HG03060 (cell line): ENCODE measurements at regions not wholly inside any gene's neighbourhood (a gene's known extent, or its start where the extent isn't known, plus 50 kb on each side); places are given as distances from the start of the nearest gene placed in this dataset.
A peak's percentile ranks its signal among the peaks of the same experiment; 100 is the strongest.
"Not testable (repeated sequence)": the region's sequence is repeated elsewhere in the genome, so short reads cannot be mapped to it uniquely, and the experiment has no call there.

Experiments
- ATAC-seq: cut with Tn5 transposase; IDR thresholded peaks from one replicate; pipeline ENCODE4 v1.9.1; 2021; ENCODE audit warnings: low read depth, moderate number of reproducible peaks; ENCODE audit not compliant: unreplicated experiment

- no peak for ATAC-seq
Measured at GRCh38 chr10:27349987-27350386, 109.4 kb upstream of the ACBD5 start.

- ATAC-seq: not testable (repeated sequence)
Measured at GRCh38 chr10:27347827-27348207, 107.2 kb upstream of the ACBD5 start.

- ATAC-seq: no peak
Measured at GRCh38 chr10:27345455-27345920, 104.9 kb upstream of the ACBD5 start.

GRCh38 chr10:27344568-27345454, 104.2 kb upstream of the ACBD5 start:
- ATAC-seq: peak; percentile 44

GRCh38 chr10:27341001-27341400, 100.4 kb upstream of the ACBD5 start:
- ATAC-seq: no peak

- not testable (repeated sequence) for ATAC-seq
Measured at GRCh38 chr10:27335246-27335645, 94.6 kb upstream of the ACBD5 start.

GRCh38 chr10:27330074-27330473, 89.5 kb upstream of the ACBD5 start:
- no peak for ATAC-seq

GRCh38 chr10:27328946-27329345, 88.3 kb upstream of the ACBD5 start:
- no peak for ATAC-seq

GRCh38 chr10:27326748-27327147, 86.2 kb upstream of the ACBD5 start:
- not testable (repeated sequence) for ATAC-seq

- no peak for ATAC-seq
Measured at GRCh38 chr10:27319752-27320431, 79.3 kb upstream of the ACBD5 start.

- not testable (repeated sequence) for ATAC-seq
Measured at GRCh38 chr10:27319139-27319538, 78.5 kb upstream of the ACBD5 start.

GRCh38 chr10:27315082-27315481, 74.5 kb upstream of the ACBD5 start:
- not testable (repeated sequence) for ATAC-seq

- not testable (repeated sequence) for ATAC-seq
Measured at GRCh38 chr10:27313586-27313985, 73.0 kb upstream of the ACBD5 start.

GRCh38 chr10:27312854-27313253, 72.3 kb upstream of the ACBD5 start:
- ATAC-seq: no peak

- ATAC-seq: not testable (repeated sequence)
Measured at GRCh38 chr10:27311809-27312208, 71.2 kb upstream of the ACBD5 start.

- not testable (repeated sequence) for ATAC-seq
Measured at GRCh38 chr10:27298522-27298850, 57.9 kb upstream of the ACBD5 start.

- no peak for ATAC-seq
Measured at GRCh38 chr10:27297844-27298521, 57.4 kb upstream of the ACBD5 start.

GRCh38 chr10:27296285-27296684, 55.7 kb upstream of the ACBD5 start:
- ATAC-seq: not testable (repeated sequence)

GRCh38 chr10:27291253-27291895, 50.8 kb upstream of the ACBD5 start:
- ATAC-seq: peak; percentile 65
